HCT116 (cell line): ENCODE measurements at regions not wholly inside any gene's neighbourhood (a gene's known extent, or its start where the extent isn't known, plus 50 kb on each side); places are given as distances from the start of the nearest gene placed in this dataset.

Experiments used
- ATAC-seq: fragments of 200-7000 bp; cut with Tn5 transposase; 2 replicates; pipeline ENCODE4 v1.9.1; 2020; ENCODE audit warnings: mild to moderate bottlenecking, moderate library complexity
- BruUV-seq: library from RNA; stranded (reverse); fragments of 400-500 nt; replicated peaks from 2 replicates; lab custom pipeline; 2021; lab: Mats Ljungman, UMichigan
- CTCF ChIA-PET: fragments of 300-600 bp; sonication (Branson Sonifier 250); formaldehyde crosslinking; loops from one replicate; lab custom pipeline; 2021; ENCODE audit warnings: antibody characterized with exemption; lab: Charles Lee
- POLR2A ChIA-PET: fragments of 300-600, 350-600 bp; sonication (Branson Sonifier 250); formaldehyde crosslinking; loops from one replicate; lab custom pipeline; 2021; ENCODE audit warnings: antibody characterized with exemption; lab: Charles Lee
- RAD21 ChIA-PET, 2 experiments: fragments of 300-600 bp; sonication (Branson Sonifier 250); formaldehyde crosslinking; loops; one replicate each; lab custom pipeline; 2023; ENCODE audit warnings: low total read pairs in 2 of 2; ENCODE audit not compliant: uncharacterized antibody in 2 of 2, unreplicated experiment in 2 of 2, low non-redundant PET in 1 of 2; lab: Charles Lee
- DNase-seq: peaks from one replicate; pipeline ENCODE4 v3.0.0-alpha.2; 2010; ENCODE audit warnings: low read depth, low spot score
- H2AFZ ChIP-seq: fragments of 200-600 bp; shearing (Covaris generic), sonication (generic); 2 replicates; pipeline ENCODE4 v1.6.1; 2017; ENCODE audit warnings: low read depth, mixed run types, mixed read lengths, antibody characterized with exemption, low read length; ENCODE audit not compliant: poor library complexity, severe bottlenecking
- H3K27ac ChIP-seq: 2 replicates; pipeline ENCODE4 v1.5.1; 2012; ENCODE audit warnings: low read depth, low read length
- H3K27me3 ChIP-seq: fragments of 200-600 bp; sonication (generic); 2 replicates; pipeline ENCODE4 v1.6.1; 2016; ENCODE audit warnings: mixed run types, low read length, mixed read lengths; ENCODE audit not compliant: insufficient read depth
- H3K36me3 ChIP-seq, 2 experiments: fragments of 200-500 bp in 1 of 2; fragments of 200-600 bp in 1 of 2; sonication (Bioruptor generic) in 1 of 2; sonication (generic) in 1 of 2; 2 replicates each; pipeline versions ENCODE4 v1.5.1 to v1.6.1; 2014 to 2016; ENCODE audit warnings: low read length in 2 of 2, inconsistent platforms in 1 of 2, mixed read lengths in 1 of 2, mixed run types in 1 of 2; ENCODE audit not compliant: insufficient read depth in 2 of 2, control insufficient read depth in 1 of 2
- H3K4me1 ChIP-seq, 2 experiments: fragments of 200-600 bp in 1 of 2; sonication (generic) in 1 of 2; 2 replicates each; pipeline versions ENCODE4 v1.5.1 to v1.6.1; 2012 to 2017; ENCODE audit warnings: low read length in 2 of 2, inconsistent platforms in 1 of 2, mild to moderate bottlenecking in 1 of 2, mixed read lengths in 1 of 2, mixed run types in 1 of 2, moderate library complexity in 1 of 2; ENCODE audit not compliant: insufficient read depth in 2 of 2, control insufficient read depth in 1 of 2
- H3K4me2 ChIP-seq: fragments of 200-600 bp; sonication (generic); 2 replicates; pipeline ENCODE4 v1.6.1; 2017; ENCODE audit warnings: mixed run types, low read length, mixed read lengths
- H3K4me3 ChIP-seq, 2 experiments: fragments of 200-600 bp in 1 of 2; sonication (generic) in 1 of 2; replicated peaks in 1 of 2; 2 replicates each; pipeline ENCODE4 v1.5.1; 2011 to 2016; ENCODE audit warnings: low read length in 2 of 2, control low read depth in 1 of 2, low read depth in 1 of 2, mild to moderate bottlenecking in 1 of 2, mixed read lengths in 1 of 2, mixed run types in 1 of 2
- H3K79me2 ChIP-seq: fragments of 200-600 bp; sonication (generic); 2 replicates; pipeline ENCODE4 v1.6.1; 2017; ENCODE audit warnings: mild to moderate bottlenecking, mixed run types, low read length, moderate library complexity, mixed read lengths; ENCODE audit not compliant: insufficient read depth
- H3K9ac ChIP-seq: fragments of 200-600 bp; sonication (generic); 2 replicates; pipeline ENCODE4 v1.6.1; 2016; ENCODE audit warnings: low read length, mixed read lengths
- H3K9me2 ChIP-seq: fragments of 200-600 bp; sonication (generic), shearing (Covaris generic); 2 replicates; pipeline ENCODE4 v1.6.1; 2017; ENCODE audit warnings: mixed run types, mild to moderate bottlenecking, moderate library complexity; ENCODE audit not compliant: insufficient read depth
- H3K9me3 ChIP-seq, 2 experiments: fragments of 200-500 bp in 1 of 2; fragments of 200-600 bp in 1 of 2; sonication (Bioruptor generic) in 1 of 2; sonication (generic) in 1 of 2; 2 replicates each; pipeline ENCODE4 v1.6.1; 2014 to 2017; ENCODE audit warnings: low read length in 2 of 2, mixed read lengths in 2 of 2, inconsistent platforms in 1 of 2, low read depth in 1 of 2, mild to moderate bottlenecking in 1 of 2, mixed run types in 1 of 2, moderate library complexity in 1 of 2; ENCODE audit not compliant: control insufficient read depth in 1 of 2, insufficient read depth in 1 of 2
- H4K20me1 ChIP-seq: fragments of 200-600 bp; sonication (generic), shearing (Covaris generic); 2 replicates; pipeline ENCODE4 v1.6.1; 2017; ENCODE audit warnings: mixed run types, mild to moderate bottlenecking, moderate library complexity; ENCODE audit not compliant: insufficient read depth
- EGR1 ChIP-seq: IDR thresholded peaks from 2 replicates; pipeline ENCODE4 v1.6.1; 2012; ENCODE audit warnings: low read depth
- EZH2phosphoT487 ChIP-seq: fragments of 200-600 bp; IDR thresholded peaks from 2 replicates; pipeline ENCODE4 v1.6.1; 2018; ENCODE audit warnings: antibody characterized with exemption, borderline replicate concordance
- FOSL1 ChIP-seq: IDR thresholded peaks from 2 replicates; pipeline ENCODE4 v1.6.1; 2012; ENCODE audit warnings: low read depth
- POLR2A ChIP-seq: IDR thresholded peaks from 2 replicates; pipeline ENCODE4 v1.7.0; 2011; ENCODE audit warnings: borderline replicate concordance; ENCODE audit not compliant: insufficient read depth, insufficient read length; ENCODE audit errors: extremely low read depth
- POLR2AphosphoS5 ChIP-seq: IDR thresholded peaks from 2 replicates; pipeline ENCODE4 v1.6.1; 2011; ENCODE audit warnings: mild to moderate bottlenecking, low read depth, low read length, moderate library complexity
- REST ChIP-seq: IDR thresholded peaks from 2 replicates; pipeline ENCODE4 v1.6.1; 2012; ENCODE audit warnings: low read depth
- SIN3A ChIP-seq: IDR thresholded peaks from 2 replicates; pipeline ENCODE4 v1.6.1; 2012; ENCODE audit warnings: low read depth
- SP1 ChIP-seq: IDR thresholded peaks from 2 replicates; pipeline ENCODE4 v1.6.1; 2012; ENCODE audit warnings: low read depth
- ZFX ChIP-seq: fragments of 450-650 bp; IDR thresholded peaks from 2 replicates; pipeline ENCODE4 v1.6.1; 2017
- ZNF274 ChIP-seq: fragments of 200-500 bp; sonication (Bioruptor generic); IDR thresholded peaks from 2 replicates; pipeline ENCODE4 v1.6.1; 2014; ENCODE audit warnings: mild to moderate bottlenecking, low read depth, low read length, inconsistent platforms
- intact Hi-C: fragments of 100-400 bp; cut with micrococcal nuclease; formaldehyde crosslinking; loops from 2 replicates; pipeline ENCODE4 v1.10.0; 2022
- TF ChIP-seq, protein P1 (sequence below), 3 experiments: fragments of 200-600 bp in 1 of 3; sonication (generic) in 1 of 3; IDR thresholded peaks in 2 of 3; conservative IDR thresholded peaks in 1 of 3; 2 replicates each; pipeline ENCODE4 v1.5.1; 2012 to 2017; ENCODE audit warnings: low read depth in 2 of 3, low read length in 2 of 3, antibody characterized with exemption in 1 of 3, borderline replicate concordance in 1 of 3, control low read depth in 1 of 3, mild to moderate bottlenecking in 1 of 3, mixed read lengths in 1 of 3, mixed run types in 1 of 3, moderate library complexity in 1 of 3; ENCODE audit not compliant: insufficient read depth in 1 of 3
- TF ChIP-seq, protein P2 (sequence below): IDR thresholded peaks from 2 replicates; pipeline ENCODE4 v1.6.1; 2012
- TF ChIP-seq, protein P3 (sequence below): IDR thresholded peaks from 2 replicates; pipeline ENCODE4 v1.6.1; 2012

DNA sequence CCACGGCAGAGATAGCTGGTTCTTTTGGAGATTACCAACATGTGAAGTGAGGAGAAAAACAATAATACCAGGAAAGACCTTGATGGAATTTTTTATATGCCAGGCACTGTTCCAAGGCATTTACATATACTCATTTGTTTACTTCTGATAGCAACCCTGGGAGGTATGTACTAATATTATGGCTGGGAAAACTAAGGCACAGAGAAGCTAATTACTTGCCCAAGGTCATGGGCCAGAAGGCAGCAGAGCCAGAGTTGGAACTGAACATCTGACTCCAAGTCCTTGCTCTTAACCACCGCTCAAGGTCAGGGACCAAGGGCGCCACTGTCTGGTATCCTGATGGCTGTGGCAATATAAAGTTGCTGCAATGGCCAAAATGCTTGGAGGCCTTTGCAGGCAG lies 97.0 kb upstream of the KCNG1 start:
- H3K9me3 ChIP-seq = no peaks in the 10 kb centered on the region
- no peaks in the 10 kb centered on the region for H3K79me2 ChIP-seq
- no peak overlapping the region for H3K27ac ChIP-seq
- 0 out of 4 replicates have a peak, but pooled peaks cover 0 to 5% of the 10 kb centered on the region in 2 experiments for H3K4me1 ChIP-seq
- DNase-seq (no peak), ATAC-seq (no peak)
- no peak for TF ChIP-seq REST
- no peak for TF ChIP-seq ZFX
- no peak for TF ChIP-seq POLR2A
- no peak for TF ChIP-seq FOSL1
- TF ChIP-seq EGR1 = no peak
- TF ChIP-seq SP1 = no peak
- TF ChIP-seq SIN3A = no peak
- TF ChIP-seq EZH2phosphoT487 = no peak
- TF ChIP-seq ZNF274 = no peak
- TF ChIP-seq, protein P1, sequence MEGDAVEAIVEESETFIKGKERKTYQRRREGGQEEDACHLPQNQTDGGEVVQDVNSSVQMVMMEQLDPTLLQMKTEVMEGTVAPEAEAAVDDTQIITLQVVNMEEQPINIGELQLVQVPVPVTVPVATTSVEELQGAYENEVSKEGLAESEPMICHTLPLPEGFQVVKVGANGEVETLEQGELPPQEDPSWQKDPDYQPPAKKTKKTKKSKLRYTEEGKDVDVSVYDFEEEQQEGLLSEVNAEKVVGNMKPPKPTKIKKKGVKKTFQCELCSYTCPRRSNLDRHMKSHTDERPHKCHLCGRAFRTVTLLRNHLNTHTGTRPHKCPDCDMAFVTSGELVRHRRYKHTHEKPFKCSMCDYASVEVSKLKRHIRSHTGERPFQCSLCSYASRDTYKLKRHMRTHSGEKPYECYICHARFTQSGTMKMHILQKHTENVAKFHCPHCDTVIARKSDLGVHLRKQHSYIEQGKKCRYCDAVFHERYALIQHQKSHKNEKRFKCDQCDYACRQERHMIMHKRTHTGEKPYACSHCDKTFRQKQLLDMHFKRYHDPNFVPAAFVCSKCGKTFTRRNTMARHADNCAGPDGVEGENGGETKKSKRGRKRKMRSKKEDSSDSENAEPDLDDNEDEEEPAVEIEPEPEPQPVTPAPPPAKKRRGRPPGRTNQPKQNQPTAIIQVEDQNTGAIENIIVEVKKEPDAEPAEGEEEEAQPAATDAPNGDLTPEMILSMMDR (IDR thresholded peaks at IDR 0.05 in 2 of 3, conservative IDR thresholded peaks at IDR 0.05 in 1 of 3; ENCODE audit: borderline replicate concordance in 1 of 3, insufficient read depth in 1 of 3, low read depth in 2 of 3, low read length in 2 of 3) = no peak
- TF ChIP-seq, protein P2, sequence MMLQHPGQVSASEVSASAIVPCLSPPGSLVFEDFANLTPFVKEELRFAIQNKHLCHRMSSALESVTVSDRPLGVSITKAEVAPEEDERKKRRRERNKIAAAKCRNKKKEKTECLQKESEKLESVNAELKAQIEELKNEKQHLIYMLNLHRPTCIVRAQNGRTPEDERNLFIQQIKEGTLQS = no peak
- TF ChIP-seq, protein P3, sequence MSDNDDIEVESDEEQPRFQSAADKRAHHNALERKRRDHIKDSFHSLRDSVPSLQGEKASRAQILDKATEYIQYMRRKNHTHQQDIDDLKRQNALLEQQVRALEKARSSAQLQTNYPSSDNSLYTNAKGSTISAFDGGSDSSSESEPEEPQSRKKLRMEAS = no peak
- no peak for TF ChIP-seq POLR2AphosphoS5
- CTCF ChIA-PET = no interaction called here
- no peak overlapping the region for H3K4me2 ChIP-seq
- no peak overlapping the region for H3K9ac ChIP-seq
- H3K36me3 ChIP-seq = no peaks in the 10 kb centered on the region
- no TSS peak for BruUV-seq
- H2AFZ ChIP-seq = no peak overlapping the region
- POLR2A ChIA-PET = no interaction called here
- intact Hi-C loops = no loop called here
- no peaks in the 10 kb centered on the region for H4K20me1 ChIP-seq
- H3K27me3 ChIP-seq = peaks cover 8% of the 10 kb centered on the region
- RAD21 ChIA-PET = no interaction called here
- H3K4me3 ChIP-seq = no peak overlapping the region
- no peaks in the 10 kb centered on the region for H3K9me2 ChIP-seq
